ENCODE measurements at regions not wholly inside any gene's neighbourhood (a gene's known extent, or its start where the extent isn't known, plus 50 kb on each side); places are given as distances from the start of the nearest gene placed in this dataset.

- intact Hi-C loops (cut with DNase I, micrococcal nuclease): no loop called here
- H3K36me3 Mint-ChIP-seq (ENCODE audit: low read depth): no peaks in the 10 kb centered on the region
- CTCF ChIA-PET: no interaction called here
- TF ChIP-seq CTCF (IDR thresholded peaks at IDR 0.05): no peak
- no peak overlapping the region for H3K27ac Mint-ChIP-seq
- H3K9me3 Mint-ChIP-seq: peaks cover 3% of the 10 kb centered on the region
- H3K9me3 ChIP-seq (ENCODE audit: control insufficient read depth in 1 of 2, insufficient read depth in 1 of 2, low read length in 2 of 2): peaks cover 0 to 8% of the 10 kb centered on the region in 2 experiments
- ATAC-seq (ENCODE audit: poor library complexity) (no peak), DNase-seq (no peak)
- no peaks in the 10 kb centered on the region for H3K4me1 Mint-ChIP-seq (ENCODE audit: low read depth)
- no peak overlapping the region for H3K4me3 ChIP-seq (ENCODE audit: low read length)
- POLR2A ChIA-PET: no interaction called here
- no peaks in the 10 kb centered on the region for H3K4me1 ChIP-seq (ENCODE audit: insufficient read depth, low read length)
- no peak overlapping the region for H3K27ac ChIP-seq (ENCODE audit: low read depth in 1 of 2, low read length in 2 of 2)
- no peaks in the 10 kb centered on the region for H3K36me3 ChIP-seq (ENCODE audit: insufficient read depth, low read length)
- no peaks in the 10 kb centered on the region for H3K27me3 Mint-ChIP-seq
- H3K4me3 Mint-ChIP-seq: no peak overlapping the region
- H3K27me3 ChIP-seq (ENCODE audit: control insufficient read depth in 1 of 2, insufficient read depth in 2 of 2, low read length in 2 of 2): no peaks in the 10 kb centered on the region
Measured at GRCh38 chr11:79520086-79520485, 79.3 kb upstream of the TENM4 start.

- Mint-ChIP-seq H3K4me3 (no peak overlapping the region), H3K27me3 (no peaks in the 10 kb centered on the region), H3K27ac (no peak overlapping the region), H3K36me3 (ENCODE audit: low read depth) (no peaks in the 10 kb centered on the region), H3K4me1 (ENCODE audit: low read depth) (no peaks in the 10 kb centered on the region), H3K9me3 (peaks cover 2% of the 10 kb centered on the region)
- no peaks in the 10 kb centered on the region for H3K4me1 ChIP-seq (ENCODE audit: insufficient read depth, low read length)
- H3K36me3 ChIP-seq (ENCODE audit: insufficient read depth, low read length): no peaks in the 10 kb centered on the region
- no peak overlapping the region for H3K27ac ChIP-seq (ENCODE audit: low read depth in 1 of 2, low read length in 2 of 2)
- no peaks in the 10 kb centered on the region for H3K27me3 ChIP-seq (ENCODE audit: control insufficient read depth in 1 of 2, insufficient read depth in 2 of 2, low read length in 2 of 2)
- no peak for DNase-seq
- TF ChIP-seq CTCF (IDR thresholded peaks at IDR 0.05): no peak
- intact Hi-C loops (cut with DNase I, micrococcal nuclease): no loop called here
- ChIA-PET CTCF (no interaction called here), POLR2A (no interaction called here)
- H3K9me3 ChIP-seq (ENCODE audit: control insufficient read depth in 1 of 2, insufficient read depth in 1 of 2, low read length in 2 of 2): peaks cover 0 to 11% of the 10 kb centered on the region in 2 experiments
- H3K4me3 ChIP-seq (ENCODE audit: low read length): no peak overlapping the region
- ATAC-seq (ENCODE audit: poor library complexity): no peak
Measured at GRCh38 chr11:79515781-79516180, 75.0 kb upstream of the TENM4 start.

GRCh38 chr11:79514695-79515094 is 73.9 kb upstream of the TENM4 start:
- intact Hi-C loops (cut with DNase I, micrococcal nuclease): no loop called here
- no peak overlapping the region for H3K27ac Mint-ChIP-seq
- ATAC-seq (ENCODE audit: poor library complexity) (no peak), DNase-seq (no peak)
- Histone ChIP-seq H3K4me3 (ENCODE audit: low read length) (no peak overlapping the region), H3K36me3 (ENCODE audit: insufficient read depth, low read length) (no peaks in the 10 kb centered on the region), H3K9me3 (ENCODE audit: control insufficient read depth in 1 of 2, insufficient read depth in 1 of 2, low read length in 2 of 2) (peaks cover 0 to 7% of the 10 kb centered on the region in 2 experiments), H3K27me3 (ENCODE audit: control insufficient read depth in 1 of 2, insufficient read depth in 2 of 2, low read length in 2 of 2) (no peaks in the 10 kb centered on the region), H3K4me1 (ENCODE audit: insufficient read depth, low read length) (no peaks in the 10 kb centered on the region), H3K27ac (ENCODE audit: low read depth in 1 of 2, low read length in 2 of 2) (no peak overlapping the region)
- CTCF ChIA-PET: no interaction called here
- TF ChIP-seq CTCF (IDR thresholded peaks at IDR 0.05): no peak
- H3K27me3 Mint-ChIP-seq: no peaks in the 10 kb centered on the region
- no peaks in the 10 kb centered on the region for H3K36me3 Mint-ChIP-seq (ENCODE audit: low read depth)
- no peaks in the 10 kb centered on the region for H3K4me1 Mint-ChIP-seq (ENCODE audit: low read depth)
- no peak overlapping the region for H3K4me3 Mint-ChIP-seq
- POLR2A ChIA-PET: no interaction called here
- H3K9me3 Mint-ChIP-seq: peaks cover 2% of the 10 kb centered on the region

Data from CD4-positive, alpha-beta T cell (primary cell).